ENCODE measurements at regions not wholly inside any gene's neighbourhood (a gene's known extent, or its start where the extent isn't known, plus 50 kb on each side); places are given as distances from the start of the nearest gene placed in this dataset.

DNA sequence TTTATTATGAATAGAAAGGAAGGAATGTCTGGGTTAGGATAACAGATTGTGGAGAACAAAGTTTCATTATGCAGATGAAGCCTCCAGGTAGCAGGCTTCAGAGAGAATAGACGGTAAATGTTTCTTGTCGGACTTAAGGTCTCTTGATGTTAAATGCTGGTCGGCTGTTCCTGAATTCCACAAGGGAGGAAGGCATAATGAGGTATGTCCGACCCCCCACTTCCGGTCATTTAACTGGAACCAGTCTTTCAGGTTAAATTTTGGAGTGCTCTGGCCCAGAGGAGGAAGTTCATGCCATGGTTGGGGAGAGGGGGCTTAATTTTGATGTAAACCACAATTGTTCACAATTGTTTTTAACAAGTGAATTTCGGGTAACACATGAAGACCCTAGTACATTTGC, 158.1 kb upstream of the VCX3A start:
- intact Hi-C loops (cut with DNase I), result no loop called here
- H3K9me3 ChIP-seq (ENCODE audit: control insufficient read depth in 2 of 3, insufficient read depth in 1 of 3, low read length in 3 of 3), result no peaks in the 10 kb centered on the region
- peak in 2 of 5 donors; percentile 5 to 10 for DNase-seq
- no peaks in the 10 kb centered on the region for H3K27me3 ChIP-seq (ENCODE audit: control insufficient read depth, insufficient read depth, low read length)
- H3K9ac ChIP-seq (ENCODE audit: low read length in 3 of 3), result no peak overlapping the region
- H3K4me1 ChIP-seq (ENCODE audit: control insufficient read depth in 2 of 3, insufficient read depth in 2 of 3, low read depth in 1 of 3, low read length in 3 of 3), result no peaks in the 10 kb centered on the region
- no peak overlapping the region for H3K27ac ChIP-seq (ENCODE audit: low read depth in 2 of 2, low read length in 2 of 2)
- TF ChIP-seq, protein P1, sequence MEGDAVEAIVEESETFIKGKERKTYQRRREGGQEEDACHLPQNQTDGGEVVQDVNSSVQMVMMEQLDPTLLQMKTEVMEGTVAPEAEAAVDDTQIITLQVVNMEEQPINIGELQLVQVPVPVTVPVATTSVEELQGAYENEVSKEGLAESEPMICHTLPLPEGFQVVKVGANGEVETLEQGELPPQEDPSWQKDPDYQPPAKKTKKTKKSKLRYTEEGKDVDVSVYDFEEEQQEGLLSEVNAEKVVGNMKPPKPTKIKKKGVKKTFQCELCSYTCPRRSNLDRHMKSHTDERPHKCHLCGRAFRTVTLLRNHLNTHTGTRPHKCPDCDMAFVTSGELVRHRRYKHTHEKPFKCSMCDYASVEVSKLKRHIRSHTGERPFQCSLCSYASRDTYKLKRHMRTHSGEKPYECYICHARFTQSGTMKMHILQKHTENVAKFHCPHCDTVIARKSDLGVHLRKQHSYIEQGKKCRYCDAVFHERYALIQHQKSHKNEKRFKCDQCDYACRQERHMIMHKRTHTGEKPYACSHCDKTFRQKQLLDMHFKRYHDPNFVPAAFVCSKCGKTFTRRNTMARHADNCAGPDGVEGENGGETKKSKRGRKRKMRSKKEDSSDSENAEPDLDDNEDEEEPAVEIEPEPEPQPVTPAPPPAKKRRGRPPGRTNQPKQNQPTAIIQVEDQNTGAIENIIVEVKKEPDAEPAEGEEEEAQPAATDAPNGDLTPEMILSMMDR (IDR thresholded peaks at IDR 0.05; ENCODE audit: borderline replicate concordance, extremely low read depth, insufficient read depth), result no peak
- FAIRE-seq, result no peak
- H3K4me3 ChIP-seq (ENCODE audit: low read length in 3 of 3), result no peak overlapping the region
- H3K36me3 ChIP-seq (ENCODE audit: control insufficient read depth in 2 of 3, insufficient read depth in 3 of 3, low read length in 3 of 3), result no peaks in the 10 kb centered on the region

DNA sequence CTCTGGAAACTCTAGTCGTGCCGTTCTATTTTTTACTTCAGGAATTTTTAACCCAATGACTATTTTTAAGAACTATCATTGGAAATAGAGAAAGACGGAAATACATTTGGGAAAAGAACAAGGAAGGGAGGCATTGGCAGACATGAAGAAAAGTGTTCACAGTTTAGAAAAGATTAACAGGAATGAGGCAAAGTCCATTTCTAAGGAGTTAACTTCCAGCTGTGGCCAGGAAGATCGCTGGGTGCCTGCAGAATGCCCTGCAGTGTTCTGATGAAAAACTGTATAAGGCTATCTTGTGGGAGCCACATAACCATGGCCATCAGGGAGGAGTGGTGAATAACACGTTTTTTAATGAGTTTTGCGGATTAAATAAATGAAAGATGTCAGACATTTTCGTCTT, 150.6 kb upstream of the VCX3A start:
- Histone ChIP-seq H3K4me1 (ENCODE audit: control insufficient read depth in 2 of 3, insufficient read depth in 2 of 3, low read depth in 1 of 3, low read length in 3 of 3) (peaks cover 0 to 6% (median 0%) of the 10 kb centered on the region in 3 donors), H3K27ac (ENCODE audit: low read depth in 2 of 2, low read length in 2 of 2) (no peak overlapping the region), H3K9me3 (ENCODE audit: control insufficient read depth in 2 of 3, insufficient read depth in 1 of 3, low read length in 3 of 3) (no peaks in the 10 kb centered on the region), H3K4me3 (ENCODE audit: low read length in 3 of 3) (no peak overlapping the region), H3K36me3 (ENCODE audit: control insufficient read depth in 2 of 3, insufficient read depth in 3 of 3, low read length in 3 of 3) (no peaks in the 10 kb centered on the region), H3K27me3 (ENCODE audit: control insufficient read depth, insufficient read depth, low read length) (no peaks in the 10 kb centered on the region), H3K9ac (ENCODE audit: low read length in 3 of 3) (no peak overlapping the region)
- TF ChIP-seq, protein P1 (IDR thresholded peaks at IDR 0.05; ENCODE audit: borderline replicate concordance, extremely low read depth, insufficient read depth), result no peak
- DNase-seq (no peak), FAIRE-seq (peak; percentile 95)
- intact Hi-C loops (cut with DNase I), result no loop called here

DNA sequence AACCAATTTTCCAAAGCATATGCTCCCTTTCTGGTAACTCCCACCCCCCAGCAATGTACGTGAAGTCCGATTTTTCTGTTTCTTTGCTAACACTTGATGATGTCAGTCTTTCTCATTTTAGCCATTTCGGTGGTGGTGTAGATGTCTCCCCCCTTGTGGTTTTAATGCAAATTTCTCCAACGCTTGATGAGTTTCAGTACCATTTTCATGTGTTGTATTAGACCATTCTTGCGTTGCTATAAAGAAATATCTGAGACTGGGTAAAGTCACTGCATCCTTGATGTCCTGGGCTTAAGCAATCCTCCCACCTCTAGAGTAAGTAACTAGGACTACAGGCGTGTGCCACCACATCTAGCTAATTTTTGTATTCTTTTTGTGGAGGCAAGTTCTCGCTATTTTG, 148.4 kb upstream of the VCX3A start:
- no peak overlapping the region for H3K4me3 ChIP-seq (ENCODE audit: low read length in 3 of 3)
- no peaks in the 10 kb centered on the region for H3K36me3 ChIP-seq (ENCODE audit: control insufficient read depth in 2 of 3, insufficient read depth in 3 of 3, low read length in 3 of 3)
- H3K4me1 ChIP-seq (ENCODE audit: control insufficient read depth in 2 of 3, insufficient read depth in 2 of 3, low read depth in 1 of 3, low read length in 3 of 3), result peaks cover 0 to 6% (median 0%) of the 10 kb centered on the region in 3 donors
- TF ChIP-seq, protein P1 (IDR thresholded peaks at IDR 0.05; ENCODE audit: borderline replicate concordance, extremely low read depth, insufficient read depth), result no peak
- FAIRE-seq, result no peak
- no peak overlapping the region for H3K27ac ChIP-seq (ENCODE audit: low read depth in 2 of 2, low read length in 2 of 2)
- H3K9ac ChIP-seq (ENCODE audit: low read length in 3 of 3), result no peak overlapping the region
- no peaks in the 10 kb centered on the region for H3K27me3 ChIP-seq (ENCODE audit: control insufficient read depth, insufficient read depth, low read length)
- H3K9me3 ChIP-seq (ENCODE audit: control insufficient read depth in 2 of 3, insufficient read depth in 1 of 3, low read length in 3 of 3), result no peaks in the 10 kb centered on the region
- intact Hi-C loops (cut with DNase I), result no loop called here
- no peak for DNase-seq

DNA sequence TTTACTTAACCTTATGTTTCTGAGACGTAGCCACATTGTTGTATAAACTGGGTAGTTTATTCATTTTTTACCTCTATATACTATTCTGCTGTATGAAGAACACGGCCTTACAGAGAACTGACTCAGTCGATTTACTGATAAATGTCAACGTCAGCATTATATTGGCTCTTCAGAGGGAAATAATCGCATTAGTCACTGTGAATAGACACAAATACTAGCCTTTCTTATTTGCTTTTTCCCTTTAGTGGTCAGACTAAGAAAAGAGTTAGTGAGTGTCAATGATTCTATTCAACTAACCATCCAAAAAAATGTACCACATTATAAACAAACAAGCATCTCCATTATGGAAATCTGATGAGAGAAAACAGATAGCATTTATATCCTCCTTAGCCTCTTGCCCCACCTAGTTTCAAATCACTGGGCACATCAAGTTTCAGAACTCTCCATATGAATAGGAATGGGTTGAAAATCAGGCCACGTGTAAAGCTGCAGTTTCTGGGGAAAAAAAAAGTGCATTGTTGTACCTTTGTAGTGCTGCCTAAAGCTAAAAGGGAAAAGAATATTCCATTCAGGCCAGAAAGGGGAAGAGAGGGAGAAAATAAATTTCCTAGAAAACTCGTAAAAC, 146.7 kb upstream of the VCX3A start:
- Histone ChIP-seq H3K36me3 (ENCODE audit: control insufficient read depth in 2 of 3, insufficient read depth in 3 of 3, low read length in 3 of 3) (no peaks in the 10 kb centered on the region), H3K27me3 (ENCODE audit: control insufficient read depth, insufficient read depth, low read length) (no peaks in the 10 kb centered on the region), H3K4me3 (ENCODE audit: low read length in 3 of 3) (no peak overlapping the region), H3K9me3 (ENCODE audit: control insufficient read depth in 2 of 3, insufficient read depth in 1 of 3, low read length in 3 of 3) (no peaks in the 10 kb centered on the region), H3K27ac (ENCODE audit: low read depth in 2 of 2, low read length in 2 of 2) (no peak overlapping the region), H3K4me1 (ENCODE audit: control insufficient read depth in 2 of 3, insufficient read depth in 2 of 3, low read depth in 1 of 3, low read length in 3 of 3) (peaks cover 0 to 6% (median 0%) of the 10 kb centered on the region in 3 donors), H3K9ac (ENCODE audit: low read length in 3 of 3) (no peak overlapping the region)
- no peak for FAIRE-seq
- TF ChIP-seq, protein P1 (IDR thresholded peaks at IDR 0.05; ENCODE audit: borderline replicate concordance, extremely low read depth, insufficient read depth), result no peak
- intact Hi-C loops (cut with DNase I), result no loop called here
- DNase-seq, result no peak

Data from kidney (tissue), 13 donors.